ENCODE measurements at regions not wholly inside any gene's neighbourhood (a gene's known extent, or its start where the extent isn't known, plus 50 kb on each side); places are given as distances from the start of the nearest gene placed in this dataset.

- Histone ChIP-seq H2AFZ (no peak overlapping the region), H3K27ac (ENCODE audit: low read depth) (no peak overlapping the region), H3K79me2 (replicated peaks; ENCODE audit: insufficient read depth) (no peaks in the 10 kb centered on the region), H3K4me3 (no peak overlapping the region), H3K4me2 (no peak overlapping the region), H3F3A (replicated peaks; ENCODE audit: low read depth) (no peaks in the 10 kb centered on the region), H3K4me1 (ENCODE audit: insufficient read depth) (no peaks in the 10 kb centered on the region), H3K9me2 (ENCODE audit: insufficient read depth) (no peaks in the 10 kb centered on the region), H3K27me3 (ENCODE audit: insufficient read depth) (no peaks in the 10 kb centered on the region), H3K36me3 (ENCODE audit: insufficient read depth) (no peaks in the 10 kb centered on the region), H4K20me1 (replicated peaks; ENCODE audit: insufficient read depth) (no peaks in the 10 kb centered on the region)
- Mint-ChIP-seq H3K9me3 (no peaks in the 10 kb centered on the region), H3K4me3 (no peak overlapping the region), H3K36me3 (ENCODE audit: low read depth) (no peaks in the 10 kb centered on the region), H3K27ac (0 out of 2 replicates have a peak overlapping the region, but pooled peaks have one; percentile 21), H3K27me3 (ENCODE audit: insufficient read depth, low read depth, poor library complexity) (peaks cover 9% of the 10 kb centered on the region), H3K4me1 (no peaks in the 10 kb centered on the region; the same call in 2 of the 3 replicates)
- ATAC-seq = no peak
- TF ChIP-seq ZNF462 (CRISPR knock-in tag; IDR thresholded peaks at IDR 0.05) = no peak
- no peak for TF ChIP-seq STAT1 (IDR thresholded peaks at IDR 0.05; ENCODE audit: unreplicated experiment)
- no peak for TF ChIP-seq CREB1 (CRISPR knock-in tag; IDR thresholded peaks at IDR 0.05; ENCODE audit: low read depth)
- TF ChIP-seq JUNB (IDR thresholded peaks at IDR 0.05; ENCODE audit: unreplicated experiment) = no peak
- TF ChIP-seq REST (IDR thresholded peaks at IDR 0.05; ENCODE audit: unreplicated experiment) = no peak
- no peak for TF ChIP-seq EZH2phosphoT487 (IDR thresholded peaks at IDR 0.05; ENCODE audit: unreplicated experiment)
- no peak for TF ChIP-seq ETS1 (IDR thresholded peaks at IDR 0.05)
- no peak for TF ChIP-seq NANOG (IDR thresholded peaks at IDR 0.05; ENCODE audit: borderline replicate concordance)
- TF ChIP-seq, protein P1, sequence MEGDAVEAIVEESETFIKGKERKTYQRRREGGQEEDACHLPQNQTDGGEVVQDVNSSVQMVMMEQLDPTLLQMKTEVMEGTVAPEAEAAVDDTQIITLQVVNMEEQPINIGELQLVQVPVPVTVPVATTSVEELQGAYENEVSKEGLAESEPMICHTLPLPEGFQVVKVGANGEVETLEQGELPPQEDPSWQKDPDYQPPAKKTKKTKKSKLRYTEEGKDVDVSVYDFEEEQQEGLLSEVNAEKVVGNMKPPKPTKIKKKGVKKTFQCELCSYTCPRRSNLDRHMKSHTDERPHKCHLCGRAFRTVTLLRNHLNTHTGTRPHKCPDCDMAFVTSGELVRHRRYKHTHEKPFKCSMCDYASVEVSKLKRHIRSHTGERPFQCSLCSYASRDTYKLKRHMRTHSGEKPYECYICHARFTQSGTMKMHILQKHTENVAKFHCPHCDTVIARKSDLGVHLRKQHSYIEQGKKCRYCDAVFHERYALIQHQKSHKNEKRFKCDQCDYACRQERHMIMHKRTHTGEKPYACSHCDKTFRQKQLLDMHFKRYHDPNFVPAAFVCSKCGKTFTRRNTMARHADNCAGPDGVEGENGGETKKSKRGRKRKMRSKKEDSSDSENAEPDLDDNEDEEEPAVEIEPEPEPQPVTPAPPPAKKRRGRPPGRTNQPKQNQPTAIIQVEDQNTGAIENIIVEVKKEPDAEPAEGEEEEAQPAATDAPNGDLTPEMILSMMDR (conservative IDR thresholded peaks at IDR 0.05; ENCODE audit: low read depth in 2 of 2) = no peak
- no peak for TF ChIP-seq POLR2AphosphoS5 (IDR thresholded peaks at IDR 0.05; ENCODE audit: low read depth)
- TF ChIP-seq ZNF114 (CRISPR knock-in tag; IDR thresholded peaks at IDR 0.05) = no peak
- TF ChIP-seq ZNF331 (CRISPR knock-in tag; IDR thresholded peaks at IDR 0.05; ENCODE audit: low read depth) = no peak
- no peak for TF ChIP-seq EZH2 (IDR thresholded peaks at IDR 0.05; ENCODE audit: low read depth, unreplicated experiment)
- DNase-seq (ENCODE audit: low spot score) = no peak
These were observed 62.5 kb upstream of the AFDN start for GRCh38 chr6:167764215-167764614.
